Mesenchymal stem cell (in vitro differentiated cells and primary cell): ENCODE measurements at regions not wholly inside any gene's neighbourhood (a gene's known extent, or its start where the extent isn't known, plus 50 kb on each side); places are given as distances from the start of the nearest gene placed in this dataset.
"Not testable (repeated sequence)": the region's sequence is repeated elsewhere in the genome, so short reads cannot be mapped to it uniquely, and the experiment has no call there.

Experiments
- DNase-seq: peaks from one replicate; pipeline ENCODE4 v3.0.0-alpha.2; 2013
- H2AFZ ChIP-seq: one replicate; pipeline ENCODE4 v1.6.1; 2013; ENCODE audit warnings: low read depth, mild to moderate bottlenecking, control low read depth, inconsistent platforms, low read length, moderate library complexity
- H2AK5ac ChIP-seq: 2 replicates; pipeline ENCODE4 v1.6.1; 2013; ENCODE audit warnings: low read length, moderate library complexity, mild to moderate bottlenecking, inconsistent platforms; ENCODE audit not compliant: severe bottlenecking
- H2BK120ac ChIP-seq: one replicate; pipeline ENCODE4 v1.6.1; 2013; ENCODE audit warnings: low read depth, mild to moderate bottlenecking, inconsistent platforms, low read length, moderate library complexity
- H2BK12ac ChIP-seq, 2 experiments: one replicate each; pipeline ENCODE4 v1.6.1; 2013; ENCODE audit warnings: inconsistent platforms in 2 of 2, low read length in 2 of 2, mild to moderate bottlenecking in 2 of 2, moderate library complexity in 2 of 2, control low read depth in 1 of 2
- H2BK15ac ChIP-seq: one replicate; pipeline ENCODE4 v1.6.1; 2013; ENCODE audit warnings: mild to moderate bottlenecking, low read depth, inconsistent platforms; ENCODE audit not compliant: poor library complexity, severe bottlenecking
- H2BK5ac ChIP-seq: 2 replicates; pipeline ENCODE4 v1.6.1; 2013; ENCODE audit warnings: low read depth, mild to moderate bottlenecking, low read length, control low read depth, inconsistent platforms; ENCODE audit not compliant: poor library complexity, severe bottlenecking
- H3K14ac ChIP-seq, 2 experiments: one replicate each; pipeline ENCODE4 v1.6.1; 2013; ENCODE audit warnings: inconsistent platforms in 2 of 2, low read length in 2 of 2, control low read depth in 1 of 2, mild to moderate bottlenecking in 1 of 2, moderate library complexity in 1 of 2
- H3K18ac ChIP-seq, 2 experiments: one replicate each; pipeline ENCODE4 v1.6.1; 2013; ENCODE audit warnings: inconsistent platforms in 2 of 2, low read length in 2 of 2, control low read depth in 1 of 2, low read depth in 1 of 2, mild to moderate bottlenecking in 1 of 2
- H3K23ac ChIP-seq, 2 experiments: one replicate each; pipeline ENCODE4 v1.6.1; 2013; ENCODE audit warnings: inconsistent platforms in 2 of 2, low read length in 2 of 2, mild to moderate bottlenecking in 2 of 2, moderate library complexity in 2 of 2, control low read depth in 1 of 2
- H3K27ac ChIP-seq: 2 replicates; pipeline ENCODE4 v1.5.1; 2013; ENCODE audit warnings: mild to moderate bottlenecking, moderate library complexity, low read length, control low read depth, inconsistent platforms; ENCODE audit not compliant: poor library complexity, severe bottlenecking
- H3K27me3 ChIP-seq, 2 experiments: 2 replicates each; pipeline versions ENCODE4 v1.6.1 to v1.7.0; 2013; ENCODE audit warnings: low read length in 2 of 2, mild to moderate bottlenecking in 2 of 2, moderate library complexity in 2 of 2, control low read depth in 1 of 2, inconsistent platforms in 1 of 2; ENCODE audit not compliant: control insufficient read depth in 1 of 2, insufficient read depth in 1 of 2
- H3K36me3 ChIP-seq, 2 experiments: 2 replicates each; pipeline versions ENCODE4 v1.6.1 to v1.7.0; 2013; ENCODE audit warnings: low read length in 2 of 2, control low read depth in 1 of 2, inconsistent platforms in 1 of 2, low read depth in 1 of 2, mild to moderate bottlenecking in 1 of 2; ENCODE audit not compliant: insufficient read depth in 2 of 2, control insufficient read depth in 1 of 2
- H3K4ac ChIP-seq, 2 experiments: one replicate each; pipeline ENCODE4 v1.6.1; 2013; ENCODE audit warnings: inconsistent platforms in 2 of 2, low read length in 2 of 2, mild to moderate bottlenecking in 2 of 2, moderate library complexity in 2 of 2, control low read depth in 1 of 2, low read depth in 1 of 2
- H3K4me1 ChIP-seq: 2 replicates; pipeline ENCODE4 v1.6.1; 2013; ENCODE audit warnings: low read depth, low read length, control low read depth; ENCODE audit not compliant: control insufficient read depth, insufficient read depth
- H3K4me2 ChIP-seq: 2 replicates; pipeline ENCODE4 v1.6.1; 2013; ENCODE audit warnings: low read length, mild to moderate bottlenecking, inconsistent platforms; ENCODE audit not compliant: poor library complexity, severe bottlenecking
- H3K4me3 ChIP-seq, 2 experiments: 2 replicates each; pipeline versions ENCODE4 v1.5.1 to v1.7.0; 2013; ENCODE audit warnings: low read length in 2 of 2, mild to moderate bottlenecking in 2 of 2, control low read depth in 1 of 2, low read depth in 1 of 2; ENCODE audit not compliant: insufficient read depth in 1 of 2
- H3K79me1 ChIP-seq: replicated peaks from 2 replicates; pipeline ENCODE4 v1.6.1; 2013; ENCODE audit warnings: mild to moderate bottlenecking, control low read depth, low read length, inconsistent platforms; ENCODE audit not compliant: poor library complexity, severe bottlenecking
- H3K9ac ChIP-seq: 2 replicates; pipeline ENCODE4 v1.7.0; 2013; ENCODE audit warnings: mild to moderate bottlenecking, low read length, moderate library complexity
- H3K9me3 ChIP-seq: 2 replicates; pipeline ENCODE4 v1.7.0; 2013; ENCODE audit warnings: mild to moderate bottlenecking, low read length; ENCODE audit not compliant: control insufficient read depth
- H4K8ac ChIP-seq: one replicate; pipeline ENCODE4 v1.6.1; 2013; ENCODE audit warnings: inconsistent platforms, mild to moderate bottlenecking, low read length, moderate library complexity
- H4K91ac ChIP-seq: one replicate; pipeline ENCODE4 v1.6.1; 2013; ENCODE audit warnings: mild to moderate bottlenecking, low read length, inconsistent platforms
- WGBS: methylation state at CpG from one replicate; pipeline ENCODE4 v1.1.7; 2013; ENCODE audit warnings: mixed read lengths; 5-methylcytosine and 5-hydroxymethylcytosine counted together

GRCh38 chr14:80300351-80300750 lies 89.0 kb upstream of the DIO2 start:
- H2BK5ac ChIP-seq, result no peak overlapping the region
- H2BK12ac ChIP-seq, result no peak overlapping the region
- no peak for DNase-seq
- no peak overlapping the region for H3K9ac ChIP-seq
- H2BK15ac ChIP-seq, result no peak overlapping the region
- H2BK120ac ChIP-seq, result no peak overlapping the region
- H3K27me3 ChIP-seq, result no peaks in the 10 kb centered on the region
- no peak overlapping the region for H4K8ac ChIP-seq
- H3K23ac ChIP-seq, result no peak overlapping the region
- no peaks in the 10 kb centered on the region for H3K36me3 ChIP-seq
- no peak overlapping the region for H2AK5ac ChIP-seq
- no peak overlapping the region for H3K4me3 ChIP-seq
- no peaks in the 10 kb centered on the region for H3K9me3 ChIP-seq
- H3K4me2 ChIP-seq, result no peak overlapping the region
- H3K79me1 ChIP-seq, result no peaks in the 10 kb centered on the region
- no peak overlapping the region for H3K4ac ChIP-seq
- H3K4me1 ChIP-seq, result no peaks in the 10 kb centered on the region
- H4K91ac ChIP-seq, result no peak overlapping the region
- no peak overlapping the region for H3K14ac ChIP-seq
- WGBS, result no CpG with 5 or more reads among the region's 2 CpGs
- H3K18ac ChIP-seq, result no peak overlapping the region
- no peak overlapping the region for H2AFZ ChIP-seq
- H3K27ac ChIP-seq, result no peak overlapping the region

GRCh38 chr14:80298491-80299017 lies 87.2 kb upstream of the DIO2 start:
- H3K27ac ChIP-seq, result no peak overlapping the region
- 98% methylated on average over 3 of the region's 8 CpGs for WGBS
- H3K79me1 ChIP-seq, result no peaks in the 10 kb centered on the region
- H4K91ac ChIP-seq, result no peak overlapping the region
- H3K27me3 ChIP-seq, result no peaks in the 10 kb centered on the region
- no peak overlapping the region for H2BK5ac ChIP-seq
- DNase-seq, result no peak
- no peak overlapping the region for H3K4ac ChIP-seq
- no peak overlapping the region for H2AK5ac ChIP-seq
- no peak overlapping the region for H3K9ac ChIP-seq
- no peak overlapping the region for H4K8ac ChIP-seq
- H3K4me1 ChIP-seq, result no peaks in the 10 kb centered on the region
- H3K18ac ChIP-seq, result no peak overlapping the region
- no peak overlapping the region for H2AFZ ChIP-seq
- H2BK12ac ChIP-seq, result no peak overlapping the region
- no peak overlapping the region for H2BK120ac ChIP-seq
- H3K14ac ChIP-seq, result no peak overlapping the region
- H3K23ac ChIP-seq, result no peak overlapping the region
- H3K9me3 ChIP-seq, result no peaks in the 10 kb centered on the region
- H3K36me3 ChIP-seq, result no peaks in the 10 kb centered on the region
- H3K4me3 ChIP-seq, result no peak overlapping the region
- no peak overlapping the region for H2BK15ac ChIP-seq
- H3K4me2 ChIP-seq, result no peak overlapping the region

GRCh38 chr14:80291101-80291500 lies 79.8 kb upstream of the DIO2 start:
- no peak for DNase-seq
- H3K4me3 ChIP-seq, result no peak overlapping the region
- H3K14ac ChIP-seq, result no peak overlapping the region
- no peak overlapping the region for H3K4me2 ChIP-seq
- H2BK5ac ChIP-seq, result no peak overlapping the region
- no peak overlapping the region for H2AFZ ChIP-seq
- no peaks in the 10 kb centered on the region for H3K27me3 ChIP-seq
- no peak overlapping the region for H2BK15ac ChIP-seq
- no peak overlapping the region for H4K8ac ChIP-seq
- WGBS, result no CpG with 5 or more reads among the region's 1 CpG
- no peaks in the 10 kb centered on the region for H3K79me1 ChIP-seq
- no peak overlapping the region for H3K23ac ChIP-seq
- H3K18ac ChIP-seq, result no peak overlapping the region
- no peak overlapping the region for H4K91ac ChIP-seq
- H3K4me1 ChIP-seq, result no peaks in the 10 kb centered on the region
- no peak overlapping the region for H3K27ac ChIP-seq
- no peaks in the 10 kb centered on the region for H3K36me3 ChIP-seq
- H3K9ac ChIP-seq, result no peak overlapping the region
- H2AK5ac ChIP-seq, result no peak overlapping the region
- H2BK120ac ChIP-seq, result no peak overlapping the region
- no peak overlapping the region for H3K4ac ChIP-seq
- peaks cover 8% of the 10 kb centered on the region for H3K9me3 ChIP-seq
- no peak overlapping the region for H2BK12ac ChIP-seq

GRCh38 chr14:80286744-80287143 lies 75.4 kb upstream of the DIO2 start:
- H3K4me2 ChIP-seq, H2BK15ac ChIP-seq, DNase-seq, H3K4me1 ChIP-seq, H3K14ac ChIP-seq, H3K9ac ChIP-seq, H3K23ac ChIP-seq, H2BK12ac ChIP-seq, H3K27ac ChIP-seq, H3K27me3 ChIP-seq, H2AFZ ChIP-seq, H2BK5ac ChIP-seq, H3K4me3 ChIP-seq, H4K91ac ChIP-seq, H3K79me1 ChIP-seq, H2BK120ac ChIP-seq, H3K18ac ChIP-seq, H3K9me3 ChIP-seq, H3K4ac ChIP-seq, H2AK5ac ChIP-seq, H3K36me3 ChIP-seq, H4K8ac ChIP-seq: not testable (repeated sequence)
- whole genome bisulfite sequencing, result 93% methylated on average over 18 of the region's 27 CpGs
